GM12875 (cell line): ENCODE measurements at regions not wholly inside any gene's neighbourhood (a gene's known extent, or its start where the extent isn't known, plus 50 kb on each side); places are given as distances from the start of the nearest gene placed in this dataset.
"Not testable (repeated sequence)": the region's sequence is repeated elsewhere in the genome, so short reads cannot be mapped to it uniquely, and the experiment has no call there.

Experiments
- H3K4me3 ChIP-seq: one replicate; pipeline ENCODE4 v1.5.1; 2011; ENCODE audit warnings: low read depth, low read length, control low read depth
- TF ChIP-seq, protein P1 (sequence below): IDR thresholded peaks from 2 replicates; pipeline ENCODE4 v1.5.1; 2011; ENCODE audit warnings: low read depth, mild to moderate bottlenecking, control low read depth, inconsistent platforms, low read length, moderate library complexity, borderline replicate concordance; ENCODE audit not compliant: insufficient read depth

DNA sequence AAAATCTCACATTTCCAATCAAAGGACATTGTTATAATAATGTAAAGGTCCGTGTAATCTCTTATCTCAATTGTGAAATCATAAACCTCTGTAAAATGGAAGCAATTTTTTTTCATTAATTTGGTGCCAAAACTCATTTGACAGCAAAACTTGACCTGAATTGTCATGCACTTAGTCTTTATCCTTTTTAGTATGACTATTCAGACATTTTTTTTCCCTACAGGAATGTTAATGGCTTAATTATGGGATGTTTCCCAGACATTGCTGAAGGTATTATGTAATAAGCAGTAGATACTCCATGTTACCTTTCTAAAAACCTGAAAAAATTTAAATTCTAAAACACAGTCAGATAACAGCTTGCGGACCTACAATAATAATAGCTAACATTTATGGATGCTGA is 228.9 kb downstream of the LHFPL1 start:
- TF ChIP-seq, protein P1, sequence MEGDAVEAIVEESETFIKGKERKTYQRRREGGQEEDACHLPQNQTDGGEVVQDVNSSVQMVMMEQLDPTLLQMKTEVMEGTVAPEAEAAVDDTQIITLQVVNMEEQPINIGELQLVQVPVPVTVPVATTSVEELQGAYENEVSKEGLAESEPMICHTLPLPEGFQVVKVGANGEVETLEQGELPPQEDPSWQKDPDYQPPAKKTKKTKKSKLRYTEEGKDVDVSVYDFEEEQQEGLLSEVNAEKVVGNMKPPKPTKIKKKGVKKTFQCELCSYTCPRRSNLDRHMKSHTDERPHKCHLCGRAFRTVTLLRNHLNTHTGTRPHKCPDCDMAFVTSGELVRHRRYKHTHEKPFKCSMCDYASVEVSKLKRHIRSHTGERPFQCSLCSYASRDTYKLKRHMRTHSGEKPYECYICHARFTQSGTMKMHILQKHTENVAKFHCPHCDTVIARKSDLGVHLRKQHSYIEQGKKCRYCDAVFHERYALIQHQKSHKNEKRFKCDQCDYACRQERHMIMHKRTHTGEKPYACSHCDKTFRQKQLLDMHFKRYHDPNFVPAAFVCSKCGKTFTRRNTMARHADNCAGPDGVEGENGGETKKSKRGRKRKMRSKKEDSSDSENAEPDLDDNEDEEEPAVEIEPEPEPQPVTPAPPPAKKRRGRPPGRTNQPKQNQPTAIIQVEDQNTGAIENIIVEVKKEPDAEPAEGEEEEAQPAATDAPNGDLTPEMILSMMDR = no peak
- H3K4me3 ChIP-seq = no peak overlapping the region

- no peak overlapping the region for H3K4me3 ChIP-seq
- TF ChIP-seq, protein P1 = no peak
Observed at GRCh38 chrX:112440277-112440676, 239.5 kb downstream of the LHFPL1 start.

GRCh38 chrX:112424166-112424565 is 255.6 kb downstream of the LHFPL1 start:
- TF ChIP-seq, protein P1 = no peak
- no peak overlapping the region for H3K4me3 ChIP-seq

GRCh38 chrX:112391313-112391712 is 288.4 kb downstream of the LHFPL1 start:
- TF ChIP-seq, protein P1 = no peak

GRCh38 chrX:112381649-112382298 is 298.0 kb downstream of the LHFPL1 start:
- H3K4me3 ChIP-seq = not testable (repeated sequence)

More at GRCh38 chrX:112391313-112391712, 288.4 kb downstream of the LHFPL1 start:
- H3K4me3 ChIP-seq = no peak overlapping the region

- TF ChIP-seq, protein P1 = no peak
- H3K4me3 ChIP-seq = no peak overlapping the region
Observed at GRCh38 chrX:112380541-112381278, 298.1 kb upstream of the TRPC5 start.

GRCh38 chrX:112377481-112377880 is 294.9 kb upstream of the TRPC5 start:
- TF ChIP-seq, protein P1 = no peak

DNA sequence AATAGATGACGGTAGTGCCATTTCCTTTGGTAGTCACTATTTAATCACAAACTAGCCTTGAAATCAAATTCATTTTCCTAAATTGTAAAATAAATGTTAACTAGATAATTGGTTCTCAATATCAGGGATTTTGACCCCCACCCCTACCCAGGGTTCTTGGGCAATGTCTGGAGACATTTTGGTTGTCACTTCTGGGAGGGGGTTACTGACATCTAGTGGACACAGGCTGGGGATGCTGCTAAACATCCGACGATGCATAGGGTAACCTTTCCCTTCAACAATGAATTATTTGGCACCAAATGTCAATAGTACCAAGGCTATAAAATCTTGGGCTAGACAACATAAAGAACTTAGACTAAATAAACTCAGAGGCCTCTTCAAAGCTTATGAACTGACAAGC is 285.8 kb upstream of the TRPC5 start:
- no peak overlapping the region for H3K4me3 ChIP-seq
- TF ChIP-seq, protein P1 = peak; percentile 36; the same call in 1 of the 2 replicates

More at GRCh38 chrX:112377481-112377880, 294.9 kb upstream of the TRPC5 start:
- H3K4me3 ChIP-seq = no peak overlapping the region
